ENCODE measurements at regions not wholly inside any gene's neighbourhood (a gene's known extent, or its start where the extent isn't known, plus 50 kb on each side); places are given as distances from the start of the nearest gene placed in this dataset.

DNA sequence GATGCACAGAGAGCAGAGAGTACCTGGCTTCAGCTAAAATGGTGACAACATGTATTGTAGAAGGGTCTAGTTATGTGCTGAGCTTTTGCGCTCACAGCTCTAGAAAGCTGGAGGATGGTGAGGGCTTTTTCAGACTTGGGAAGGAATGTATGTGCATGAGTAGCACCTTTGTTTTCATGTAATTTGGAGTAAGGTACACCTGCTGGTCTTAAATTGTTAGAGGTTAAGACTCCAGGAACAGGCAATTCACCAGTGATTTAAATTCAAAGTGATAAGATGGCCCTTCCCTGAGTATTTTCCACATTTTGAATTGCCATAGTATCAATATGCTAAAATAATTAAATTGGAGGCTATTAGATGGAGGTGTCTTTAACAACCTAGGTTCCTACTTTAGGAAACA is 436.4 kb upstream of the GOLIM4 start (continued):
- TF ChIP-seq, protein P1, sequence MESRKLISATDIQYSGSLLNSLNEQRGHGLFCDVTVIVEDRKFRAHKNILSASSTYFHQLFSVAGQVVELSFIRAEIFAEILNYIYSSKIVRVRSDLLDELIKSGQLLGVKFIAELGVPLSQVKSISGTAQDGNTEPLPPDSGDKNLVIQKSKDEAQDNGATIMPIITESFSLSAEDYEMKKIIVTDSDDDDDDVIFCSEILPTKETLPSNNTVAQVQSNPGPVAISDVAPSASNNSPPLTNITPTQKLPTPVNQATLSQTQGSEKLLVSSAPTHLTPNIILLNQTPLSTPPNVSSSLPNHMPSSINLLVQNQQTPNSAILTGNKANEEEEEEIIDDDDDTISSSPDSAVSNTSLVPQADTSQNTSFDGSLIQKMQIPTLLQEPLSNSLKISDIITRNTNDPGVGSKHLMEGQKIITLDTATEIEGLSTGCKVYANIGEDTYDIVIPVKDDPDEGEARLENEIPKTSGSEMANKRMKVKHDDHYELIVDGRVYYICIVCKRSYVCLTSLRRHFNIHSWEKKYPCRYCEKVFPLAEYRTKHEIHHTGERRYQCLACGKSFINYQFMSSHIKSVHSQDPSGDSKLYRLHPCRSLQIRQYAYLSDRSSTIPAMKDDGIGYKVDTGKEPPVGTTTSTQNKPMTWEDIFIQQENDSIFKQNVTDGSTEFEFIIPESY (IDR thresholded peaks at IDR 0.05; ENCODE audit: extremely low read depth, insufficient replicate concordance, low read length) = no peak
- no peak for TF ChIP-seq EZH2phosphoT487 (IDR thresholded peaks at IDR 0.05; ENCODE audit: borderline replicate concordance)
- TF ChIP-seq CBX3 (IDR thresholded peaks at IDR 0.05; ENCODE audit: low read depth) = no peak
- no peak for TF ChIP-seq POLR2A (IDR thresholded peaks at IDR 0.05; ENCODE audit: borderline replicate concordance, extremely low read depth, insufficient read depth, insufficient read length)
- TF ChIP-seq YY1 (IDR thresholded peaks at IDR 0.05; ENCODE audit: extremely low read depth, insufficient replicate concordance, low read depth, low read length) = no peak

DNA sequence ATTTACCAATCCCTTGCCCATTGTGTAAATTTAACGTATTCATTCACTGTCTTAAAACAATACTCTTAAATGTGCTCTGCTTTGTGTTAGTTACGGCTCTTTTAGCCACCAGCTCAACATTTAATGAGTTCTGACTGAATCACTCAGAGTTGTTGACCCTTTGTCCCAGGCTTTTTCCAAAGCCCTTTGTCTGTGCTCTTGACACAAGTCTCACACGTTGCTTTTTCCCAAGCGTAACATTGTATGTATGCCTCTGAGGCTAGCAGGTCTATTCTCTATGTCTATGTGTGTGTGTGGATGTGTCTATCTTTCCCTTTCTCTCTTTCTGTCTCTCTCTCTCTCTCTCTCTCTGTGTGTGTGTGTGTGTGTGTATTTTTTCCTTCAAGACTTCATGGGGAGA is 435.4 kb upstream of the GOLIM4 start:
- H3K36me3 ChIP-seq (ENCODE audit: control insufficient read depth in 1 of 2, insufficient read depth in 2 of 2, low read length in 2 of 2) = no peaks in the 10 kb centered on the region
- ChIA-PET RAD21 (ENCODE audit: low non-redundant PET in 1 of 2, low total read pairs in 2 of 2, uncharacterized antibody in 2 of 2, unreplicated experiment in 2 of 2) (no interaction called here), CTCF (no interaction called here), POLR2A (no interaction called here)
- TF ChIP-seq, protein P2, sequence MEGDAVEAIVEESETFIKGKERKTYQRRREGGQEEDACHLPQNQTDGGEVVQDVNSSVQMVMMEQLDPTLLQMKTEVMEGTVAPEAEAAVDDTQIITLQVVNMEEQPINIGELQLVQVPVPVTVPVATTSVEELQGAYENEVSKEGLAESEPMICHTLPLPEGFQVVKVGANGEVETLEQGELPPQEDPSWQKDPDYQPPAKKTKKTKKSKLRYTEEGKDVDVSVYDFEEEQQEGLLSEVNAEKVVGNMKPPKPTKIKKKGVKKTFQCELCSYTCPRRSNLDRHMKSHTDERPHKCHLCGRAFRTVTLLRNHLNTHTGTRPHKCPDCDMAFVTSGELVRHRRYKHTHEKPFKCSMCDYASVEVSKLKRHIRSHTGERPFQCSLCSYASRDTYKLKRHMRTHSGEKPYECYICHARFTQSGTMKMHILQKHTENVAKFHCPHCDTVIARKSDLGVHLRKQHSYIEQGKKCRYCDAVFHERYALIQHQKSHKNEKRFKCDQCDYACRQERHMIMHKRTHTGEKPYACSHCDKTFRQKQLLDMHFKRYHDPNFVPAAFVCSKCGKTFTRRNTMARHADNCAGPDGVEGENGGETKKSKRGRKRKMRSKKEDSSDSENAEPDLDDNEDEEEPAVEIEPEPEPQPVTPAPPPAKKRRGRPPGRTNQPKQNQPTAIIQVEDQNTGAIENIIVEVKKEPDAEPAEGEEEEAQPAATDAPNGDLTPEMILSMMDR (IDR thresholded peaks at IDR 0.05 in 2 of 3, conservative IDR thresholded peaks at IDR 0.05 in 1 of 3; ENCODE audit: borderline replicate concordance in 1 of 3, insufficient read depth in 1 of 3, low read depth in 2 of 3, low read length in 2 of 3) = no peak
- TF ChIP-seq, protein P3, sequence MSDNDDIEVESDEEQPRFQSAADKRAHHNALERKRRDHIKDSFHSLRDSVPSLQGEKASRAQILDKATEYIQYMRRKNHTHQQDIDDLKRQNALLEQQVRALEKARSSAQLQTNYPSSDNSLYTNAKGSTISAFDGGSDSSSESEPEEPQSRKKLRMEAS (IDR thresholded peaks at IDR 0.05) = no peak
- TF ChIP-seq ELF1 (IDR thresholded peaks at IDR 0.05; ENCODE audit: borderline replicate concordance, low read depth) (no peak), SIN3A (IDR thresholded peaks at IDR 0.05; ENCODE audit: low read depth) (no peak)
- H4K20me1 ChIP-seq (ENCODE audit: insufficient read depth) = no peaks in the 10 kb centered on the region
- intact Hi-C loops (cut with micrococcal nuclease) = no loop called here
- no peaks in the 10 kb centered on the region for H3K4me1 ChIP-seq (ENCODE audit: control insufficient read depth in 1 of 2, insufficient read depth in 2 of 2, low read length in 2 of 2)
- no peak overlapping the region for H3K4me3 ChIP-seq (replicated peaks in 1 of 2; ENCODE audit: low read depth in 1 of 2, low read length in 2 of 2)
- peaks cover 6% of the 10 kb centered on the region; the same call in 1 of the 2 replicates for H3K27me3 ChIP-seq (ENCODE audit: insufficient read depth, low read length)
- H3K9me2 ChIP-seq (ENCODE audit: insufficient read depth) = no peaks in the 10 kb centered on the region
- DNase-seq (ENCODE audit: low read depth, low spot score) (no peak), ATAC-seq (no peak)
- no peak overlapping the region for H2AFZ ChIP-seq (ENCODE audit: low read depth, low read length, poor library complexity, severe bottlenecking)
- no TSS peak for BruUV-seq (replicated peaks)
- H3K27ac ChIP-seq (ENCODE audit: low read depth, low read length) = no peak overlapping the region
- H3K9ac ChIP-seq (ENCODE audit: low read length) = no peak overlapping the region
- H3K4me2 ChIP-seq (ENCODE audit: low read length) = no peak overlapping the region
- no peaks in the 10 kb centered on the region for H3K9me3 ChIP-seq (ENCODE audit: control insufficient read depth in 1 of 2, insufficient read depth in 1 of 2, low read depth in 1 of 2, low read length in 2 of 2)
- H3K79me2 ChIP-seq (ENCODE audit: insufficient read depth, low read length) = no peaks in the 10 kb centered on the region
